ENCODE measurements at regions not wholly inside any gene's neighbourhood (a gene's known extent, or its start where the extent isn't known, plus 50 kb on each side); places are given as distances from the start of the nearest gene placed in this dataset.

DNA sequence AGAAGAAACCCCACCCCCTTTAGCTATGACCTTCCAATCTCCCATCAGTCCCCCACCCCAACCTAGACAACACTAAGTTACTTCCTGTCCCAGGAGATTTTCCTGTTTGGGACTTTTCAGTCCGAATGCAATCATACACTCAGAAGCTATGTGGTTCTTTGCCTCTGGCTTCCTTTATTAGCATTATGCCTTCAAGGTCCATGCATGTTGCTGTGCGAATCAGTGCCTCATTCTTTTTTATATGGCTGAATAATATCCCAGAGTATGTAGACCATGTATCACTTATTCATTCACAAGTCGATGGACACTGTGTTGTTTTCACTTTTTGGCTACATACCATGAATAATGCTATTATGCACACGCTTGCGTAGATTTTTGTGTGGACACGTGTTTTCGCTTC, 292.1 kb upstream of the HDAC4 start:
- ATAC-seq (ENCODE audit: low FRiP score), result no peak
- no peak for DNase-seq (ENCODE audit: low spot score)
- TF ChIP-seq, protein P1, sequence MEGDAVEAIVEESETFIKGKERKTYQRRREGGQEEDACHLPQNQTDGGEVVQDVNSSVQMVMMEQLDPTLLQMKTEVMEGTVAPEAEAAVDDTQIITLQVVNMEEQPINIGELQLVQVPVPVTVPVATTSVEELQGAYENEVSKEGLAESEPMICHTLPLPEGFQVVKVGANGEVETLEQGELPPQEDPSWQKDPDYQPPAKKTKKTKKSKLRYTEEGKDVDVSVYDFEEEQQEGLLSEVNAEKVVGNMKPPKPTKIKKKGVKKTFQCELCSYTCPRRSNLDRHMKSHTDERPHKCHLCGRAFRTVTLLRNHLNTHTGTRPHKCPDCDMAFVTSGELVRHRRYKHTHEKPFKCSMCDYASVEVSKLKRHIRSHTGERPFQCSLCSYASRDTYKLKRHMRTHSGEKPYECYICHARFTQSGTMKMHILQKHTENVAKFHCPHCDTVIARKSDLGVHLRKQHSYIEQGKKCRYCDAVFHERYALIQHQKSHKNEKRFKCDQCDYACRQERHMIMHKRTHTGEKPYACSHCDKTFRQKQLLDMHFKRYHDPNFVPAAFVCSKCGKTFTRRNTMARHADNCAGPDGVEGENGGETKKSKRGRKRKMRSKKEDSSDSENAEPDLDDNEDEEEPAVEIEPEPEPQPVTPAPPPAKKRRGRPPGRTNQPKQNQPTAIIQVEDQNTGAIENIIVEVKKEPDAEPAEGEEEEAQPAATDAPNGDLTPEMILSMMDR (IDR thresholded peaks at IDR 0.05), result no peak

DNA sequence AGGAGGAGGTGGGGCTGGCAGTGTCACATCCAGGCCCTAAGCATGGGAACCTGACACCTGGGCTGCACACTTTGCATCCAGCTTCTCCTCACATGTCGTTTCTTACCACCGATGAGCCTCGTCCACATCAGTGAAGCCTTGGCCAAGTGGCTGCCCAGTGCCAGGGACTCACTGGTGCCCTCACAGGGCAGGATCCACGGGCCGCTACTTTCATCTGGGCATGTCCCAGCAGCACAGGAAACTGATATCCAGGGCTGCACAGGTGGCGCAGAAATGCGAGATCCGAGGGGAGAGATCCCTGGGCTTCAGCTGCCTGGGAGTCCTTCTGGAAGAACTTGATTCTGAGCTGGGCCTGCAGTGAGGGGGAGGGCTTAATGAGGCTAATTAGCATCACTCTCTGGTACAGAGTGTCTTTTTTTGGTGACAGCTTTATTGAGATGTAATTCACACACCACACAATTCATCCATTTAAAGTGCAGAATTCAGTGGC, 291.6 kb upstream of the HDAC4 start:
- no peak for DNase-seq (ENCODE audit: low spot score)
- TF ChIP-seq, protein P1 (IDR thresholded peaks at IDR 0.05), result no peak

DNA sequence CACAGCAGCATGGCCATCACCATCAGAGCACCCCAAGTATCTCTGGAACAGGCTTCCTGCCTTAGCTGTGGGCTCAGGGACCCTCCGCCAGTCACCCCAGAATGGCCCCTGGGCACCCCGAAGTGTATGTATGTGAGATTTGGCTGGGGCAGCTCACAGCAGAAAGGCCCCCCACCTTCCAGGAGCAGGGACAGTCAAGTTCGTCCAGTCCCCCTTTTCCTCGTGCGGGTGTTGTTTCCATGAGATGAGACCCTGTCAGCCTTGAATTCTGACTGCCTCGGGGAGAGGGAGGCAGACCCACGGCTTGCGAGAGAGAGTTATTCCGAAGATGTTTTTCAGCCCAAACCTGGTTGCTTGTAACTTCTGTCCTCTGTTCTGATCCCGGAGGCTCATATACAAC, 290.9 kb upstream of the HDAC4 start:
- no peak for ATAC-seq (ENCODE audit: low FRiP score)
- no peak for DNase-seq (ENCODE audit: low spot score)
- TF ChIP-seq, protein P1 (IDR thresholded peaks at IDR 0.05), result no peak

More for the DNA sequence above, 291.6 kb upstream of the HDAC4 start:
- no peak for ATAC-seq (ENCODE audit: low FRiP score)

DNA sequence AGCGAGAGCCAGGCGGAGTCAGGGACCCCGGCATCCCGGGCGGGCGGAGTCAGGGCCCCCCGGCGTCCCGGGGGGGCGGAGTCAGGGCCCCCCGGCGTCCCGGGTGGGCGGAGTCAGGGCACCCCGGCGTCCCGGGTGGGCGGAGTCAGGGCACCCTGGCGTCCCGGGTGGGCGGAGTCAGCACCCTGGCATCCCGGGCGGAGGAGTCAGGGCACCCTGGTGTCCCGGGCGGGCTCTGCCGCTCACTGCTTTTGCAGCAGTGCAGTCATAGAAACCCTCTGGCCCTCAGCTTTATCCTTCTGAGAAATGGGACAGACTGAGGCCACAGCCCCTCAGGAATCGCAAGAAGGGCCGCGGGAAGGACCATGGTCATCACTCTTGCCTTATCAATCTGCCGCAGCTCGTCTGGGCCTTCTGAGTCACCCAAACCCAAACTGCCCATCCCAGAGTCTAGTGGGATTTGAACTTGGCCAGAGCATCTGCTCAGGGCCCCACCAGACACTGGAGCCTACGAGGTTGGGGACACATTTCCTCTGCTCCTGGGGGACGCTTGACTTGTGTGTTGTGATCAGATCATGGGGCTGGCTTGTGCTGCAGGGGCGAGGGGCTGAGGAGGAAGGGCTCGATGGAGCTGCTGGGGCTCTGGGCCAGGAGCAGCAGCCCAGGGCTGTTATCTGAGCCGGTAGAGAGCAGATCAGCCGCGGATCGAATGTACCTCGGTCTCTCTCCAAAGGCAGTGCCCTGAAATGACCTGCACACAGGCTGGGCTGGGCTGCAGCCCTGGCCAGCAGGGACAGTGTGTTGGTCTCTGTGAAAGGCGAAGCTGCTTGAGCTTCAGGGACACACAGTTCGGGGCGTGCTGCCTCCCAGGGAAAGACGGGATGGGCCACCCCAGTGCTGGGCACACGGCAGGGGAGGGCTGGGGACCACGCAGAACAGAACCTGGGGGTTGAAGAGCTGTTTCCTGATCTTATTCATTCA, 290.1 kb upstream of the HDAC4 start:
- TF ChIP-seq, protein P1 (IDR thresholded peaks at IDR 0.05), result no peak
- ATAC-seq (ENCODE audit: low FRiP score) (no peak), DNase-seq (ENCODE audit: low spot score) (no peak)

DNA sequence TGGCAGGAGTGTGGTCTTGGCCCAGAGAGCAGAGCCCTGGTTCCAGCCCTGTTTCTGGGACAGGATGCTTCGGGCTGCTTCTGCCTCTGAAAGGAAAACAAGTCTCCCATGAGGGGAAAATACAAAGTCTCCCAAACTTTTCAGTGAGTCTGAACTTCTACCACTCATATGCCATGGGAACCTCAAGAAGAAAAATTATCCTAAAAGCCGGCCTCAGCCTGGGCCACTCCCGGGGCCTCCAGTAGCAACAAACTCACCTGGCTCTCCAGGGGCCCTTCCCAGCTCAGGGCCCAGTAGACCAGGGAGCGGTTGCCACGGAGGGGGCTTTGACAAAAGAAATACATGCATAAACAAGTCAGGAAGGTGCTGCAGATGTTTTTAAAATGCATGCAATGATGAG, 289.2 kb upstream of the HDAC4 start:
- TF ChIP-seq, protein P1 (IDR thresholded peaks at IDR 0.05), result no peak

GRCh38 chr2:239689410-239689809, 288.6 kb upstream of the HDAC4 start:
- DNase-seq (ENCODE audit: low spot score) (no peak), ATAC-seq (ENCODE audit: low FRiP score) (no peak)
- TF ChIP-seq, protein P1 (IDR thresholded peaks at IDR 0.05), result no peak

More for the DNA sequence above, 289.2 kb upstream of the HDAC4 start:
- ATAC-seq (ENCODE audit: low FRiP score), result no peak
- no peak for DNase-seq (ENCODE audit: low spot score)

DNA sequence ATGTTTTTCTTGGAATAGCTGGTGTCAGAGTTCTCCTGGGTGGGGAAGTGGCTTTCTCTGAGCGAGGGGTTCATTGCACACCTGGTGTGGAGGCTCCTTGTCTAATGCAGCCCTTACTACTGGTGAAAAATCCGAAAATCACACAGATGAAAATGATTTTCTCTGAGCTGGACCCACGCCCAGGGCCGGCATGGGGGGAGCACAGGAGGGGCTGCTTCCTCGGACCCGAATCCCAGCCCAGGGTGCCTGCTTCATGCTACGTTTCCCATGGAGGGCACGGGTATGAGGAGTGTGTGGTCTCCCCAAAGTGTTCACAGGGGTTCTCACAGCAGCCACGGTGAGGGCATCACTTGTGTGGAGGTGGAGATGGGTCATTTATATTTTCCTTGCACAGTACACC, 288.0 kb upstream of the HDAC4 start:
- no peak for ATAC-seq (ENCODE audit: low FRiP score)
- DNase-seq (ENCODE audit: low spot score), result no peak

More for the DNA sequence above, 288.0 kb upstream of the HDAC4 start:
- TF ChIP-seq, protein P1 (IDR thresholded peaks at IDR 0.05), result no peak

Data from omental fat pad (tissue), 3 donors.